Brain microvascular endothelial cell (primary cell): ENCODE measurements at regions not wholly inside any gene's neighbourhood (a gene's known extent, or its start where the extent isn't known, plus 50 kb on each side); places are given as distances from the start of the nearest gene placed in this dataset.
"Not testable (repeated sequence)": the region's sequence is repeated elsewhere in the genome, so short reads cannot be mapped to it uniquely, and the experiment has no call there.

ENCODE experiments used
- DNase-seq: peaks from one replicate; pipeline ENCODE4 v3.0.0-alpha.2; 2020
- H3K27ac ChIP-seq: fragments of 250-450 bp; sonication (Bioruptor Pico); 2 replicates; pipeline ENCODE4 v1.5.1; 2020; ENCODE audit warnings: mild to moderate bottlenecking, moderate library complexity
- H3K27me3 ChIP-seq: fragments of 250-450 bp; sonication (Bioruptor Pico); replicated peaks from 2 replicates; pipeline ENCODE4 v1.5.1; 2020; ENCODE audit warnings: mild to moderate bottlenecking
- H3K36me3 ChIP-seq: fragments of 250-450 bp; sonication (Bioruptor Pico); replicated peaks from 2 replicates; pipeline ENCODE4 v1.5.1; 2020; ENCODE audit warnings: mild to moderate bottlenecking
- H3K4me3 ChIP-seq: 2 replicates; pipeline ENCODE4 v1.5.1; 2011; ENCODE audit warnings: low read depth, mild to moderate bottlenecking, control low read depth, low read length, moderate library complexity
- in situ Hi-C: cut with HindIII; loops from 2 replicates; pipeline ENCODE4 v1.10.0; 2017; ENCODE audit warnings: low sequenced_read_pairs, low pct_ligation_motif_present
- TF ChIP-seq, protein P1 (sequence below): IDR thresholded peaks from 2 replicates; pipeline ENCODE4 v1.5.1; 2011; ENCODE audit warnings: low read depth, mild to moderate bottlenecking, moderate library complexity, low read length, control low read depth, inconsistent platforms; ENCODE audit errors: missing control alignments

DNA sequence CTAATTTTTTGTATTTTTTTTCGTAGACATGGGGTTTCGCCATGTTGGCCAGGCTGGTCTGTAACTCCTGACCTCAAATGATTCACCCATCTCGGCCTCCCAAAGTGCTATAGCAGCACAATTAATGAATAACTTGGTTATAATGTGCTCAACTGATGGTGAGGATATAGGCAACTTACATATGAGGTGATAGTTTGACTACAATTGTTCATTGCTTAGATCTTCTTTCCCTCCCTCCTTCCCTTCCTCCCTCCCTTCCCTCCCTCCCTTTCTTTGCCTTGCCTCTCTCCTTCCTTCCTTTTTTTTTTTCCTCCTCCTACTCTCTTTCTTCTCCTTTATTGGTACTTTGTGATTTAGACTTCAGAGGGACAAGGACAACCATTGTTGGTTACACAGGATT lies 151.2 kb downstream of the RNF144B start:
- Histone ChIP-seq H3K27me3 (no peaks in the 10 kb centered on the region), H3K27ac (no peak overlapping the region), H3K4me3 (no peak overlapping the region), H3K36me3 (no peaks in the 10 kb centered on the region)
- DNase-seq, result no peak
- in situ Hi-C loops, result no loop called here
- TF ChIP-seq, protein P1, sequence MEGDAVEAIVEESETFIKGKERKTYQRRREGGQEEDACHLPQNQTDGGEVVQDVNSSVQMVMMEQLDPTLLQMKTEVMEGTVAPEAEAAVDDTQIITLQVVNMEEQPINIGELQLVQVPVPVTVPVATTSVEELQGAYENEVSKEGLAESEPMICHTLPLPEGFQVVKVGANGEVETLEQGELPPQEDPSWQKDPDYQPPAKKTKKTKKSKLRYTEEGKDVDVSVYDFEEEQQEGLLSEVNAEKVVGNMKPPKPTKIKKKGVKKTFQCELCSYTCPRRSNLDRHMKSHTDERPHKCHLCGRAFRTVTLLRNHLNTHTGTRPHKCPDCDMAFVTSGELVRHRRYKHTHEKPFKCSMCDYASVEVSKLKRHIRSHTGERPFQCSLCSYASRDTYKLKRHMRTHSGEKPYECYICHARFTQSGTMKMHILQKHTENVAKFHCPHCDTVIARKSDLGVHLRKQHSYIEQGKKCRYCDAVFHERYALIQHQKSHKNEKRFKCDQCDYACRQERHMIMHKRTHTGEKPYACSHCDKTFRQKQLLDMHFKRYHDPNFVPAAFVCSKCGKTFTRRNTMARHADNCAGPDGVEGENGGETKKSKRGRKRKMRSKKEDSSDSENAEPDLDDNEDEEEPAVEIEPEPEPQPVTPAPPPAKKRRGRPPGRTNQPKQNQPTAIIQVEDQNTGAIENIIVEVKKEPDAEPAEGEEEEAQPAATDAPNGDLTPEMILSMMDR, result no peak

DNA sequence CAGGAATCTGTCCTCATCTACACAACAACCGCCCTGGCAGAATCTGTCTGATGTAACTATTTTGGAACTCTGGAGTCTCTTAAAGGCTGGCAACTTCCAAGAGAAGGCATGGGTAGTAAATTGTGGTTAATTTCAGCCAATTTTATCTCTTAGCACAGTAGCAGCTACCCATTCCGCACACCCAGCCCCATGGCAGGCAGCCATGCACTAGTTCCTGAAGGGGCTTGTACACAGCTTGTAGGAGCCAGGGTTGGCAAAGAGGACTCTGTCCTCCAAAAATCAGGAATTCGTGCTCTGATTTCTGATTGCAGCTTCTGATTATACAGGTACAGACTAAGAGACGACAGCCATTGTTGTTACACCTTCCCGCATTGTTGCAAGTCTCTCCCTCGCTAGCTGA lies 155.9 kb downstream of the RNF144B start:
- H3K4me3 ChIP-seq, result no peak overlapping the region
- in situ Hi-C loops, result no loop called here
- H3K27ac ChIP-seq, result no peak overlapping the region
- TF ChIP-seq, protein P1, result no peak
- H3K36me3 ChIP-seq, result no peaks in the 10 kb centered on the region
- no peak for DNase-seq
- no peaks in the 10 kb centered on the region for H3K27me3 ChIP-seq

DNA sequence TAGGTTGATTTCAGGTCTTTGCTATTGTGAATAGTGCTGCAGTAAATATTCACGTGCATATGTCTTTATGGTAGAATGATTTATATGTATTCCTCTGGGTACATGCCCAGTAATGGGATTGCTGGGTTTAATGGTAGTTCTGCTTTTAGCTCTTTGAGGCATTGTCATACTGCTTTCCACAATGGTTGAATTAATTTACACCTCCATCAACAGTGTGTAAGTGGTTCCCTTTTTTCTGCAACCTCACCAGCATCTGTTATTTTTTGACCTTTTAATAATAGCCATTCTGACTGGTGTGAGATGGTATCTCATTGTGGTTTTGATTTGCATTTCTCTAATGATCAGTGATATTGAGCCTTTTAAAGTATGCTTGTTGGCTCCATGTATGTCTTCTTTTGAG lies 158.0 kb downstream of the RNF144B start:
- H3K27me3 ChIP-seq, H3K36me3 ChIP-seq, in situ Hi-C loops, H3K27ac ChIP-seq, DNase-seq, H3K4me3 ChIP-seq: not testable (repeated sequence)

DNA sequence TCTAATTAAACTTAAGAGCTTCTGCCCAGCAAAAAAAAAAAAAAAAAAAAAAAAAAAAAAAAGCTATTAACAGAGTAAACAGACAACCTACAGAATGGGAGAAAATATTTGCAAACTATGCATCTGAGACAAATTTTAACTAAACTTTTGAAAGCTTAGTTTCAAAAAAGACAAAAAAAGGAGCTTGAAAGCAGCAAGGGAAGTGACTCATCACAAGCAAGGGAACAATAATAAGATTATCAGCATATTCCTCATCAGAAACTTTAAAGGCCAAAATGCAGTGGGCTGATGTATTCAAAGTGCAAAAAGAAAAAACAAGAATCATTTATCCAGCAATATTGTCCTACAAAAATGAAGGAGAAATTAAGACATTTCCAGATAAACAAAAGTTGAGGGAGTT lies 158.6 kb downstream of the RNF144B start:
- H3K27ac ChIP-seq, result peak overlapping the region; percentile 28
- DNase-seq, result peak; percentile 8
- no peaks in the 10 kb centered on the region for H3K27me3 ChIP-seq
- in situ Hi-C loops, result no loop called here
- H3K4me3 ChIP-seq, result no peak overlapping the region
- H3K36me3 ChIP-seq, result no peaks in the 10 kb centered on the region
- TF ChIP-seq, protein P1, result no peak

DNA sequence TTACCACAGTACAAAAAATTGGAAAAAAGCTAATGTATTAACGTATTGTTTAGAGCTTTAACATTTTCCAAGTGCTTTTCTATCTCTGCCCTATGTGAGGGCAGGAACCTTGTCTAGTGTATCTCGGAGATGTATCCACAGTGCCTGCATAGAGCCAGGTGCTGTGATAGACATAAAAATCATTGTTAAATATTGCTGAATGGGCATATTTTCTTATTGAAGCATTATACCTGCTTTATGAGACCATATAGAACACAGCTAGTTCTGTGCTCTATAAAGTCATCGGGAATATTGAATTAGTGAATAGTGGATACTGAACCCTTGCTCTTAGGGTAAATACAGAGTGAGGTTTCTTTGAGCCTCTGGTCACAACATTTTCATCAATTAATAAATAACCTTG lies 163.0 kb downstream of the RNF144B start:
- TF ChIP-seq, protein P1, result no peak
- no peak overlapping the region for H3K4me3 ChIP-seq
- no peak overlapping the region for H3K27ac ChIP-seq
- H3K27me3 ChIP-seq, result no peaks in the 10 kb centered on the region
- H3K36me3 ChIP-seq, result no peaks in the 10 kb centered on the region
- in situ Hi-C loops, result no loop called here
- no peak for DNase-seq

DNA sequence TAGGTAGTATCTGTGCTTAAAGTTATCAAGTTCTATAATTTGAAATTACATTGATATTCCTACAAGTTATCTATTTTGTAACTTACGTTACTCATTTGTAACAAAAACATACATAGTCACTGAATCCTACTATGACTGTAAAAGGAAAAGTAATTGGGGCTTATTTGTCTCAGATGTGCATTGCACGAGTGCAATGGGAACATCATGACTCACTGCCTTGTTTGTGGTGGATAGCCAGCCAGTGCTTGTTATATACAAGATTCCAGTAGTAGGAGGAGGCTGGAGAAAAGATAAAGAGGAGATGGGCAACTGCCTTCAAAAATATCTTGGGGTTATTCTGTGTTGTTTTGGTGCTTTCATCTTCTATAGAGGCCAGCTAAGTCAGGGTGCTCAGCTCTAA lies 164.1 kb downstream of the RNF144B start:
- in situ Hi-C loops, result no loop called here
- peak; percentile 86 for DNase-seq
- Histone ChIP-seq H3K27ac (no peak overlapping the region), H3K27me3 (no peaks in the 10 kb centered on the region), H3K36me3 (no peaks in the 10 kb centered on the region), H3K4me3 (no peak overlapping the region)
- TF ChIP-seq, protein P1, result no peak
